GM23248 (cell line): ENCODE measurements at regions not wholly inside any gene's neighbourhood (a gene's known extent, or its start where the extent isn't known, plus 50 kb on each side); places are given as distances from the start of the nearest gene placed in this dataset.

ENCODE experiments used
- DNase-seq: peaks from one replicate; pipeline ENCODE4 v3.0.0-alpha.2; 2015
- H2AFZ ChIP-seq: fragments of 200-600 bp; sonication (generic); 2 replicates; pipeline ENCODE4 v1.6.1; 2016; ENCODE audit warnings: antibody characterized with exemption
- H3F3A ChIP-seq: fragments of 200-600 bp; sonication (generic); 2 replicates; pipeline ENCODE4 v1.6.1; 2016; ENCODE audit warnings: mild to moderate bottlenecking, antibody characterized with exemption, mixed run types; ENCODE audit not compliant: insufficient read depth
- H3K27ac ChIP-seq: fragments of 200-600 bp; sonication (generic); 2 replicates; pipeline ENCODE4 v1.5.1; 2016; ENCODE audit warnings: mild to moderate bottlenecking
- H3K27me3 ChIP-seq: fragments of 200-600 bp; sonication (generic); replicated peaks from 2 replicates; pipeline ENCODE4 v1.6.1; 2016; ENCODE audit warnings: mild to moderate bottlenecking; ENCODE audit not compliant: insufficient read depth
- H3K36me3 ChIP-seq: fragments of 200-600 bp; sonication (generic); 2 replicates; pipeline ENCODE4 v1.6.1; 2016; ENCODE audit warnings: low read depth, mild to moderate bottlenecking
- H3K4me1 ChIP-seq: fragments of 200-600 bp; sonication (generic); 2 replicates; pipeline ENCODE4 v1.6.1; 2016; ENCODE audit warnings: mild to moderate bottlenecking; ENCODE audit not compliant: insufficient read depth
- H3K4me2 ChIP-seq: fragments of 200-600 bp; sonication (generic); one replicate; pipeline ENCODE4 v1.6.1; 2016; ENCODE audit warnings: mild to moderate bottlenecking; ENCODE audit not compliant: unreplicated experiment
- H3K4me3 ChIP-seq: fragments of 200-600 bp; sonication (generic); 2 replicates; pipeline ENCODE4 v1.5.1; 2016; ENCODE audit warnings: mild to moderate bottlenecking
- H3K79me2 ChIP-seq: fragments of 200-600 bp; sonication (generic); 2 replicates; pipeline ENCODE4 v1.6.1; 2016; ENCODE audit warnings: mild to moderate bottlenecking; ENCODE audit not compliant: insufficient read depth
- H3K9ac ChIP-seq: fragments of 200-600 bp; sonication (generic); 2 replicates; pipeline ENCODE4 v1.6.1; 2016; ENCODE audit warnings: mild to moderate bottlenecking
- H3K9me2 ChIP-seq: fragments of 200-600 bp; sonication (generic); 2 replicates; pipeline ENCODE4 v1.6.1; 2016; ENCODE audit warnings: mixed run types, mild to moderate bottlenecking, moderate library complexity; ENCODE audit not compliant: insufficient read depth
- H3K9me3 ChIP-seq: fragments of 200-600 bp; sonication (generic); one replicate; pipeline ENCODE4 v1.6.1; 2017; ENCODE audit warnings: low read depth
- H4K20me1 ChIP-seq: fragments of 200-600 bp; sonication (generic); 2 replicates; pipeline ENCODE4 v1.6.0; 2016; ENCODE audit not compliant: insufficient read depth
- EZH2 ChIP-seq: fragments of 200-600 bp; sonication (generic); IDR thresholded peaks from 2 replicates; pipeline ENCODE4 v1.6.1; 2018; ENCODE audit warnings: antibody characterized with exemption, mild to moderate bottlenecking; ENCODE audit not compliant: insufficient read depth, poor library complexity, severe bottlenecking
- EZH2phosphoT487 ChIP-seq: fragments of 200-600 bp; sonication (generic); IDR thresholded peaks from 2 replicates; pipeline ENCODE4 v1.6.1; 2018; ENCODE audit warnings: antibody characterized with exemption, moderate library complexity, mild to moderate bottlenecking, low read depth; ENCODE audit not compliant: insufficient read depth
- WGBS, 2 experiments: methylation state at CpG; one replicate each; pipeline ENCODE4 v1.1.6; 2015 to 2017; ENCODE audit warnings: low lambda C conversion rate in 2 of 2, low coverage in 1 of 2; ENCODE audit errors: missing lambda C conversion rate in 2 of 2; 5-methylcytosine and 5-hydroxymethylcytosine counted together
- in situ Hi-C: fragments of 300-500 bp; cut with MboI; formaldehyde crosslinking; loops from 2 replicates; pipeline ENCODE4 v1.15.0; 2020

DNA sequence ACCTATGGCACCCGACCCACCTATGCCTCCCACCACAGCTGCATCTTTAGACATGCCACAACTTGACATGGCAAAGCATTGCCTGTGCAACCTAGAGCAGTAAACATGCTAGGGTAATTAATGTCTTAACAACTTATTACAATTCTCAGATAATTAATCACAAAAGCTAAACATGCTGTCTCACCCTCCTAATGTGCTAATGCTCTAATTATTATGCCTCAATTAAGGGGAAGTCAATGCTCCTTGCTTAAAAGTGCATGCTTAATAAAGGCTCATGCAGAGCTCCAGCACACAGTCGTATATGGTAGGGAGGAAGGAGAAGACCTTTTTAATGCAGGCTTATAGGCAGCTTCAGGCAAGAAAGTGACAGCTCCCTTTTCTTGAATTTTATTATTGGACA lies 396.0 kb downstream of the SEC16B start:
- TF ChIP-seq EZH2 (no peak), EZH2phosphoT487 (no peak)
- in situ Hi-C loops: no loop called here
- H3K79me2 ChIP-seq: no peaks in the 10 kb centered on the region
- H3K27me3 ChIP-seq: 0 out of 2 replicates have a peak, but pooled peaks cover 5% of the 10 kb centered on the region
- 26 to 28% methylated on average over 2 of the region's 2 CpGs for WGBS, 2 experiments
- H2AFZ ChIP-seq: no peak overlapping the region
- H4K20me1 ChIP-seq: no peaks in the 10 kb centered on the region
- no peaks in the 10 kb centered on the region for H3K4me1 ChIP-seq
- H3K9ac ChIP-seq: no peak overlapping the region
- H3K36me3 ChIP-seq: no peaks in the 10 kb centered on the region
- no peak overlapping the region for H3K27ac ChIP-seq
- no peak overlapping the region for H3K4me2 ChIP-seq
- H3K9me2 ChIP-seq: no peaks in the 10 kb centered on the region
- no peak overlapping the region for H3K4me3 ChIP-seq
- H3K9me3 ChIP-seq: no peaks in the 10 kb centered on the region
- no peak for DNase-seq
- no peaks in the 10 kb centered on the region for H3F3A ChIP-seq

- TF ChIP-seq EZH2 (no peak), EZH2phosphoT487 (no peak)
- H3K9me2 ChIP-seq: no peaks in the 10 kb centered on the region
- no peak overlapping the region for H3K4me3 ChIP-seq
- H3K27me3 ChIP-seq: no peaks in the 10 kb centered on the region
- H3K4me1 ChIP-seq: no peaks in the 10 kb centered on the region
- H2AFZ ChIP-seq: no peak overlapping the region
- no peak for DNase-seq
- H3K4me2 ChIP-seq: no peak overlapping the region
- H3K79me2 ChIP-seq: no peaks in the 10 kb centered on the region
- H3K27ac ChIP-seq: no peak overlapping the region
- H3F3A ChIP-seq: no peaks in the 10 kb centered on the region
- WGBS, 2 experiments: 31 to 44% methylated on average over 5 of the region's 5 CpGs
- no peaks in the 10 kb centered on the region for H3K9me3 ChIP-seq
- no peaks in the 10 kb centered on the region for H4K20me1 ChIP-seq
- H3K36me3 ChIP-seq: no peaks in the 10 kb centered on the region
- no peak overlapping the region for H3K9ac ChIP-seq
- in situ Hi-C loops: no loop called here
Observed at GRCh38 chr1:177571485-177572076, 398.3 kb downstream of the SEC16B start.

DNA sequence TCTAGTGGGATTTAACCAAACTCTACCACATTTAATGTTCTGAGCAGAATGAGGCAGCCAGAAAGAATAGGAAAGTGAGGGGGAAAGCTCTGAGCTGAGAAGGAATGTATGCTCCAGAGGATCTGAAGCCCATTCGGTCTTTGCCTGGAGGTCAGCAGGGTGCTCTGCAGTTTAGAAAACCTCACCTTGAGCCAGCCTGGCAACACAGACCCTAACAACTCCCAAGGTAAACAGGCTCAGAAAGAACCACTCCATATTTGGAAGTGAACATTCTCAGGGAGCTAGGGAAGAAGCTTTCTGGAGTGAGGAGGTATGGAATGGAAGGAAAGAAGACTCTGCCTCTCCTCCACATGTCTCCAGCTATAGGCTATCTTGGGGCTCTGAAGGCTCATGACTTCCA lies 398.8 kb downstream of the SEC16B start:
- no peaks in the 10 kb centered on the region for H3K4me1 ChIP-seq
- H3K4me2 ChIP-seq: no peak overlapping the region
- no peaks in the 10 kb centered on the region for H3F3A ChIP-seq
- no peak overlapping the region for H2AFZ ChIP-seq
- no peak overlapping the region for H3K4me3 ChIP-seq
- in situ Hi-C loops: no loop called here
- no peak overlapping the region for H3K9ac ChIP-seq
- no peaks in the 10 kb centered on the region for H3K9me3 ChIP-seq
- no peaks in the 10 kb centered on the region for H3K79me2 ChIP-seq
- TF ChIP-seq EZH2 (no peak), EZH2phosphoT487 (no peak)
- no peaks in the 10 kb centered on the region for H3K9me2 ChIP-seq
- WGBS, 2 experiments: 4 to 11% methylated on average over 1 of the region's 1 CpG
- no peak overlapping the region for H3K27ac ChIP-seq
- DNase-seq: no peak
- H3K36me3 ChIP-seq: no peaks in the 10 kb centered on the region
- H3K27me3 ChIP-seq: no peaks in the 10 kb centered on the region
- no peaks in the 10 kb centered on the region for H4K20me1 ChIP-seq

DNA sequence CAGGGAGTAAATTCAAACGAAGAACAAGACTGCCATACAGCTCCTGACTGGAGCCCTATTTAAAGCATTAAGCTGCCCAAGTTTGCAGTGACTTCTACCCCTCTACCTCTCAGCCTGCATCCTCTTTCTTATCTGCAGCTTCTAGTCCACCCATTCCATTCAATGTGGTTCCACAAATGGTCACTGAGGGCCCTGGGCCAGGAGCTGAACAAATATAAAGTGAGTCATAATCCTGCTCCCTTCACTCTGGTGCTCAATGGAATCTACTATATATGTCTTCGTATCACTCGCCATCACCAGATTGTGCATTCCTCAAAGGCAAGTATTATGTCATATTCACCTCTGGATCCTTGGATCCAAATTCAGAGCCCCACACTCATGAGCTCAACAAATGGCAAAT lies 398.7 kb downstream of the BRINP2 start:
- no peak for TF ChIP-seq EZH2phosphoT487
- no peak for TF ChIP-seq EZH2
- no peaks in the 10 kb centered on the region for H3K9me3 ChIP-seq
- no peak overlapping the region for H3K27ac ChIP-seq
- no peak overlapping the region for H3K4me3 ChIP-seq
- no peak overlapping the region for H3K4me2 ChIP-seq
- no peak overlapping the region for H2AFZ ChIP-seq
- no peaks in the 10 kb centered on the region for H3F3A ChIP-seq
- no peak overlapping the region for H3K9ac ChIP-seq
- H3K27me3 ChIP-seq: no peaks in the 10 kb centered on the region
- 50 to 54% methylated on average over 3 of the region's 3 CpGs for WGBS, 2 experiments
- H4K20me1 ChIP-seq: no peaks in the 10 kb centered on the region
- in situ Hi-C loops: no loop called here
- peak; percentile 40 for DNase-seq
- H3K79me2 ChIP-seq: no peaks in the 10 kb centered on the region
- H3K36me3 ChIP-seq: no peaks in the 10 kb centered on the region
- no peaks in the 10 kb centered on the region for H3K4me1 ChIP-seq
- no peaks in the 10 kb centered on the region for H3K9me2 ChIP-seq

- no peak for DNase-seq
- in situ Hi-C loops: no loop called here
- TF ChIP-seq EZH2: no peak
- TF ChIP-seq EZH2phosphoT487: no peak
- no peaks in the 10 kb centered on the region for H3K9me3 ChIP-seq
- no peaks in the 10 kb centered on the region for H3K27me3 ChIP-seq
- no peak overlapping the region for H3K9ac ChIP-seq
- H4K20me1 ChIP-seq: no peaks in the 10 kb centered on the region
- no peaks in the 10 kb centered on the region for H3K36me3 ChIP-seq
- no peaks in the 10 kb centered on the region for H3F3A ChIP-seq
- H3K4me1 ChIP-seq: no peaks in the 10 kb centered on the region
- H3K4me2 ChIP-seq: no peak overlapping the region
- H3K79me2 ChIP-seq: no peaks in the 10 kb centered on the region
- H3K27ac ChIP-seq: no peak overlapping the region
- H3K9me2 ChIP-seq: no peaks in the 10 kb centered on the region
- WGBS, 2 experiments: 54 to 60% methylated on average over 4 of the region's 4 CpGs
- H3K4me3 ChIP-seq: no peak overlapping the region
- H2AFZ ChIP-seq: no peak overlapping the region
Observed at GRCh38 chr1:177568622-177569021, 397.9 kb downstream of the BRINP2 start.
